ENCODE measurements at regions not wholly inside any gene's neighbourhood (a gene's known extent, or its start where the extent isn't known, plus 50 kb on each side); places are given as distances from the start of the nearest gene placed in this dataset.

DNA sequence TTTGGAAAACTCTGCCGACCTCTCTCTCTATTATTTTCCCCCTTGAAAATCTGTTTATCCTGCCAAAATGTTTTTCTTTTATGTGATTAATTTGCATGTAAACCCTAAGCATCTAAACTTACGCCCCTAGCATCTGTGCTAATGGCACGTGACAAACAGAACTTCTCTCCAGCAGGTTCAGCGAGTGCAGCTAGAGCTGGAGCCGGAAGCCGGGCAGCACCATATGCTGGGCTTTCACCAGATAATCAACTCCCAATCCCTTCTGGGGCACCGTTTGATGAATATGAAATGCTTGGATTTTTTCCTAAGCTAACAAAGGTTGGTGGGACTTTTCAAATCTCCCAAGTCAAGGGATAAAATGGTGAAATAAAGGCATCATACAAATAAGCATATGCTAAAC lies 667.5 kb upstream of the TMEM132C start:
- no peaks in the 10 kb centered on the region for H3K9me3 ChIP-seq (ENCODE audit: low read length)
- H3K4me3 ChIP-seq (ENCODE audit: low read depth, low read length, poor library complexity, severe bottlenecking), result no peak overlapping the region
- H3K9me2 ChIP-seq (ENCODE audit: insufficient read depth, low read length), result no peaks in the 10 kb centered on the region
- no TSS peak for BruUV-seq (replicated peaks)
- H4K20me1 ChIP-seq (ENCODE audit: insufficient read depth, low read length), result no peaks in the 10 kb centered on the region
- no peak overlapping the region for H3K4me2 ChIP-seq (ENCODE audit: low read length)
- no peak overlapping the region for H2AFZ ChIP-seq (ENCODE audit: low read length)
- intact Hi-C loops (cut with micrococcal nuclease; ENCODE audit: unreplicated experiment), result no loop called here
- no peak overlapping the region for H3K27ac ChIP-seq (ENCODE audit: low read depth, low read length, poor library complexity, severe bottlenecking)
- H3K36me3 ChIP-seq (ENCODE audit: insufficient read depth, low read length), result no peaks in the 10 kb centered on the region
- H3K79me2 ChIP-seq (ENCODE audit: insufficient read depth, low read depth, low read length), result no peaks in the 10 kb centered on the region
- ChIA-PET CTCF (ENCODE audit: unreplicated experiment) (no interaction called here), POLR2A (interaction anchor here (1.0 kb wide), 1 partner anchor 14 kb away, joined by 3 read pairs; no protein-coding TSS in a partner anchor)
- no peak for TF ChIP-seq EZH2phosphoT487 (IDR thresholded peaks at IDR 0.05; ENCODE audit: borderline replicate concordance, low read depth, low read length)
- TF ChIP-seq CTCF (conservative IDR thresholded peaks at IDR 0.05; ENCODE audit: low read length), result no peak
- H3K4me1 ChIP-seq (ENCODE audit: insufficient read depth, low read length, poor library complexity, severe bottlenecking), result no peaks in the 10 kb centered on the region
- no peak for DNase-seq (ENCODE audit: low spot score)

GRCh38 chr12:127600211-127600610 lies 666.8 kb upstream of the TMEM132C start:
- DNase-seq (ENCODE audit: low spot score), result no peak
- Histone ChIP-seq H3K36me3 (ENCODE audit: insufficient read depth, low read length) (no peaks in the 10 kb centered on the region), H2AFZ (ENCODE audit: low read length) (no peak overlapping the region), H3K4me2 (ENCODE audit: low read length) (no peak overlapping the region), H3K79me2 (ENCODE audit: insufficient read depth, low read depth, low read length) (no peaks in the 10 kb centered on the region), H3K9me3 (ENCODE audit: low read length) (no peaks in the 10 kb centered on the region), H3K4me1 (ENCODE audit: insufficient read depth, low read length, poor library complexity, severe bottlenecking) (no peaks in the 10 kb centered on the region), H4K20me1 (ENCODE audit: insufficient read depth, low read length) (no peaks in the 10 kb centered on the region), H3K4me3 (ENCODE audit: low read depth, low read length, poor library complexity, severe bottlenecking) (no peak overlapping the region), H3K27ac (ENCODE audit: low read depth, low read length, poor library complexity, severe bottlenecking) (no peak overlapping the region), H3K9me2 (ENCODE audit: insufficient read depth, low read length) (no peaks in the 10 kb centered on the region)
- BruUV-seq (replicated peaks), result no TSS peak
- intact Hi-C loops (cut with micrococcal nuclease; ENCODE audit: unreplicated experiment), result no loop called here
- TF ChIP-seq CTCF (conservative IDR thresholded peaks at IDR 0.05; ENCODE audit: low read length), result no peak
- TF ChIP-seq EZH2phosphoT487 (IDR thresholded peaks at IDR 0.05; ENCODE audit: borderline replicate concordance, low read depth, low read length), result no peak
- ChIA-PET CTCF (ENCODE audit: unreplicated experiment) (no interaction called here), POLR2A (no interaction called here)

- CTCF ChIA-PET (ENCODE audit: unreplicated experiment), result no interaction called here
- TF ChIP-seq EZH2phosphoT487 (IDR thresholded peaks at IDR 0.05; ENCODE audit: borderline replicate concordance, low read depth, low read length) (no peak), CTCF (conservative IDR thresholded peaks at IDR 0.05; ENCODE audit: low read length) (no peak)
- Histone ChIP-seq H3K36me3 (ENCODE audit: insufficient read depth, low read length) (no peaks in the 10 kb centered on the region), H3K4me1 (ENCODE audit: insufficient read depth, low read length, poor library complexity, severe bottlenecking) (no peaks in the 10 kb centered on the region), H2AFZ (ENCODE audit: low read length) (no peak overlapping the region), H3K9me2 (ENCODE audit: insufficient read depth, low read length) (no peaks in the 10 kb centered on the region), H3K4me2 (ENCODE audit: low read length) (no peak overlapping the region), H4K20me1 (ENCODE audit: insufficient read depth, low read length) (no peaks in the 10 kb centered on the region), H3K79me2 (ENCODE audit: insufficient read depth, low read depth, low read length) (no peaks in the 10 kb centered on the region), H3K4me3 (ENCODE audit: low read depth, low read length, poor library complexity, severe bottlenecking) (no peak overlapping the region), H3K9me3 (ENCODE audit: low read length) (no peaks in the 10 kb centered on the region), H3K27ac (ENCODE audit: low read depth, low read length, poor library complexity, severe bottlenecking) (no peak overlapping the region)
- POLR2A ChIA-PET, result no interaction called here
- no peak for DNase-seq (ENCODE audit: low spot score)
- BruUV-seq (replicated peaks), result no TSS peak
- intact Hi-C loops (cut with micrococcal nuclease; ENCODE audit: unreplicated experiment), result no loop called here
Observed at GRCh38 chr12:127606476-127607015, 660.4 kb upstream of the TMEM132C start.
